Left renal cortex interstitium (tissue), 4 donors: ENCODE measurements at regions not wholly inside any gene's neighbourhood (a gene's known extent, or its start where the extent isn't known, plus 50 kb on each side); places are given as distances from the start of the nearest gene placed in this dataset.

Experiments
- DNase-seq, 4 donors: peaks; one replicate each; pipeline ENCODE4 v3.0.0-alpha.2; 2013; ENCODE audit warnings: low read depth in 4 of 4, low spot score in 2 of 4, missing footprints in 1 of 4

- no peak for DNase-seq
Observed at GRCh38 chr4:136784326-136784725, 748.0 kb downstream of the PCDH18 start.

- no peak for DNase-seq
Observed at GRCh38 chr4:136769717-136770116, 762.6 kb downstream of the PCDH18 start.

- DNase-seq: no peak
Observed at GRCh38 chr4:136768925-136769275, 763.4 kb downstream of the PCDH18 start.

- DNase-seq: no peak
Observed at GRCh38 chr4:136768213-136768924, 763.9 kb downstream of the PCDH18 start.

GRCh38 chr4:136763919-136764318, 768.4 kb downstream of the PCDH18 start:
- DNase-seq: no peak

- DNase-seq: no peak
Observed at GRCh38 chr4:136755531-136755916, 776.8 kb downstream of the PCDH18 start.

- no peak for DNase-seq
Observed at GRCh38 chr4:136754810-136755530, 777.3 kb downstream of the PCDH18 start.

- no peak for DNase-seq
Observed at GRCh38 chr4:136751556-136751955, 780.7 kb downstream of the PCDH18 start.

GRCh38 chr4:136750897-136751296, 781.4 kb downstream of the PCDH18 start:
- DNase-seq: no peak

- no peak for DNase-seq
Observed at GRCh38 chr4:136749989-136750388, 782.3 kb downstream of the PCDH18 start.

GRCh38 chr4:136748773-136749172, 783.5 kb downstream of the PCDH18 start:
- DNase-seq: no peak

- no peak for DNase-seq
Observed at GRCh38 chr4:136748165-136748564, 784.1 kb downstream of the PCDH18 start.

GRCh38 chr4:136743238-136743637, 789.1 kb downstream of the PCDH18 start:
- DNase-seq: no peak

- DNase-seq: no peak
Observed at GRCh38 chr4:136742333-136742732, 790.0 kb downstream of the PCDH18 start.

- no peak for DNase-seq
Observed at GRCh38 chr4:136741468-136741867, 790.8 kb downstream of the PCDH18 start.

- DNase-seq: no peak
Observed at GRCh38 chr4:136740326-136740725, 792.0 kb downstream of the PCDH18 start.

GRCh38 chr4:136737066-136737465, 795.2 kb downstream of the PCDH18 start:
- DNase-seq: no peak

- DNase-seq: no peak
Observed at GRCh38 chr4:136731025-136731424, 801.3 kb downstream of the PCDH18 start.

- no peak for DNase-seq
Observed at GRCh38 chr4:136725286-136726081, 806.8 kb downstream of the PCDH18 start.

GRCh38 chr4:136713140-136713539, 819.2 kb downstream of the PCDH18 start:
- DNase-seq: no peak

- DNase-seq: no peak
Observed at GRCh38 chr4:136709897-136710296, 822.4 kb downstream of the PCDH18 start.

GRCh38 chr4:136706942-136707341, 825.4 kb downstream of the PCDH18 start:
- no peak for DNase-seq
